ENCODE measurements at regions not wholly inside any gene's neighbourhood (a gene's known extent, or its start where the extent isn't known, plus 50 kb on each side); places are given as distances from the start of the nearest gene placed in this dataset.
"Not testable (repeated sequence)": the region's sequence is repeated elsewhere in the genome, so short reads cannot be mapped to it uniquely, and the experiment has no call there.

GRCh38 chr9:73095425-73095824, 56.2 kb upstream of the ANXA1 start:
- DNase-seq (ENCODE audit: low read depth) = no peak

GRCh38 chr9:73093740-73094379, 57.8 kb upstream of the ANXA1 start:
- DNase-seq (ENCODE audit: low read depth) = peak; percentile 44

DNA sequence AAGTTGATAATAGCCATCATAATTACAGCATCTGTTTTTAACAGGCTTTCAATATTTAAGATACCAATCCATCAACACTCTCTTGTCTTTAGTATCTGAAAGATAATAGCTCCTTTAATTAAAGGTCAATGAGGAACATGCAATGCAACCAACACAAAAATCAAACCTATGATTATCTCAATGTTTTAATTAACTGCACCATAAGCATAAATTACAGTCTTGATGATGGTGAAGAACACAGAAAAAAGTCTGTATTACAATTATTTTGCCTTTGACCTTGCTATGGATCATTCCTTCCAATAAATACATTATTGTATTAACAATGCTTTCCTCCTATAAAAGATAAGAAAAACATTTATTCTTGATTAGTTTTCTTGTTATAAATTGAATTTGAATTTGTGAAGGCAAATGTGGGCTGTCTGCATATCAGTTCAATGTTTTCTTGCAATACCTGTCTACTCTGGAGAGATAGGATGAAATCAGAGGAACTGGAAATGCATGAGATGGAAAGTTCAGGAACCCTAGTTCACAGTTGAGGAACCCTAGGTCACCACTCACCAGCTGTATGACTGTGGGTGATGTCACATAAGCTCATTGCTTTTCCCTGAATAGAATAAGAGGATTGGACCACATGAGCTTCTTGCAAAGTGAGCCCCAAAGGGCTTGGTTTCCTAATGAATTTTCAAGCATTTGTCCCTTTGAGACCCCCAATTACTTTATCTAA, 58.5 kb upstream of the ANXA1 start:
- no peak for DNase-seq (ENCODE audit: low read depth)

DNA sequence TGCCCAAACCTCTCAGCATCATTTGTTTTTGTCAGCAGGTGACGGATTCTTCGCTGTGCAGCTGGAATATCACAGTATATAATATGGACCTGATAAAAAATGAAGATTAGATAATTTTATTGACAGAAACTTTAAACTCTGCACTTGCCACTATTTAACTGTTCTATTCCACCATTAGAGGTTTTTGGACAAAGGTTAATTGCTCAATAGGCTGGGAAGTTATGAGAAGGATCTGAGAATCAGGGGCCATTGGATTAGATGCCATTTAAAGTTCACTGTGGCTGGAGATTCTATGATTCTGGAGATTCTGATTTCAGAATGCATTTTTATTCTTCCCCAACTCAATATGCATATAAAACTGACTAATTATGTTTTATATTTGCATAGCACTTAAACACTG, 59.8 kb upstream of the ANXA1 start:
- no peak for DNase-seq (ENCODE audit: low read depth)

- DNase-seq (ENCODE audit: low read depth) = no peak
These were observed 61.5 kb upstream of the ANXA1 start for GRCh38 chr9:73090214-73090613.

- no peak for DNase-seq (ENCODE audit: low read depth)
These were observed 62.2 kb upstream of the ANXA1 start for GRCh38 chr9:73089304-73089985.

DNA sequence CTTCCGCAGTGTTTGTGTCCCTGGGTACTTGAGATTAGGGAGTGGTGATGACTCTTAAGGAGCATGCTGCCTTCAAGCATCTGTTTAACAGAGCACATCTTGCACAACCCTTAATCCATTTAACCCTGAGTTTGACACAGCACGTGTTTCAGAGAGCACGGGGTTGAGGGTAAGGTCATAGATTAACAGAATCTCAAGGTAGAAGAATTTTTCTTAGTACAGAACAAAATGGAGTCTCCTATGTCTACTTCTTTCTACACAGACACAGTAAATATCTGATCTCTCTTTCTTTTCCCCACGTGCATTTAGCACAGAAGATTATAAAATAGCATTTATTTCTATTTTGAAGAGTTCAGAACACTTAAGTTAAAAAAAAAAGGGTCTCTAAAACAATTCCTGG, 63.8 kb upstream of the ANXA1 start:
- not testable (repeated sequence) for DNase-seq (ENCODE audit: low read depth)

DNA sequence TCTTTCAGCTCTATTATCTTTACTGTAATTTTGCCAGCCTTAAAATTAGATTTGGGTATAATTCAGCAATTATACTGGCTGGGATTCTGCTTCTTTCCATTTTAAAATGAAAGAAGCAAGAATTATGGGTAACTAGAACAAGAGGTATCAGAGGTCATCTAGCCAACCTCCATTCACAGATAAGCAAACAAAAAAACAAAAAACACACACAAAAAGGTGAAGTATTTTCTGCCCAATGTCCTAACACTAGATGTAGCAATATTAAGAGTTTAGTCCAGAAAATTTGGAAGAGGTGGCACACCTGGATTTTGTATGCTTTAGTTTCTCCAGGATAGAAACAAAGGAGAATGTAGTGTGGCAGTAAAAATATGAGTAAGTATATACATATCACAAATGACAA, 68.1 kb upstream of the ANXA1 start:
- no peak for DNase-seq (ENCODE audit: low read depth)

DNA sequence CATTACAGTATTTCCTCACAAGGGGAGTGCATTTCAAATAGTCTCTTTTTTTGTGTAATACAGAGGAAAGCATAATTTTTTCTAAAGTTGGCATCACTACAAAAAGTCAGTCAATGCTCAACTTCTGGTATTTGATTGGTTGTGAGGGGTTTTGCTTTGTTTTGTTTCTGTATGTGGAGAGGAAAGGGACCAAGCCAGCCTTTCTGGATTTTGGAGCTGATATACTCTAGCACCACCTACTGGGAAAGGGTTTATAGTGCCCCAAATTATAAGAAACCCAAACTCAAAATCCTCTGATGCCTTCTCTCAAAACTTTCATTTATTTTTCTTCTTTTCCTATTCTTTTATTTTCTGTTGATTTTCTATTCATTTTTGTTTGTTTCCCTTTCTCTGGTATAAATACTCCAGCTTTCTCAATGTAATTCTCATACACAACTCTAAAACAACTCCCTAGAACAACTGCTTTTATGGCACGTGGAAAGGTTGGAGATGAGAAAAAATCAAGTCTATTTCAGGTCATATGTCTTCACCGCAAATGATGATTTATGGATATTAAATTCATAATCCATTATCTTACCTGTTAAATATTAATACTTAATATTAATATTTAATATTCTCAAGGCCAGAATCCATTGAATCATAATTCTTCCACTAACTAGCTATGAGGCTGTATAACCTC, 69.5 kb upstream of the ANXA1 start:
- peak; percentile 59 for DNase-seq (ENCODE audit: low read depth)

DNA sequence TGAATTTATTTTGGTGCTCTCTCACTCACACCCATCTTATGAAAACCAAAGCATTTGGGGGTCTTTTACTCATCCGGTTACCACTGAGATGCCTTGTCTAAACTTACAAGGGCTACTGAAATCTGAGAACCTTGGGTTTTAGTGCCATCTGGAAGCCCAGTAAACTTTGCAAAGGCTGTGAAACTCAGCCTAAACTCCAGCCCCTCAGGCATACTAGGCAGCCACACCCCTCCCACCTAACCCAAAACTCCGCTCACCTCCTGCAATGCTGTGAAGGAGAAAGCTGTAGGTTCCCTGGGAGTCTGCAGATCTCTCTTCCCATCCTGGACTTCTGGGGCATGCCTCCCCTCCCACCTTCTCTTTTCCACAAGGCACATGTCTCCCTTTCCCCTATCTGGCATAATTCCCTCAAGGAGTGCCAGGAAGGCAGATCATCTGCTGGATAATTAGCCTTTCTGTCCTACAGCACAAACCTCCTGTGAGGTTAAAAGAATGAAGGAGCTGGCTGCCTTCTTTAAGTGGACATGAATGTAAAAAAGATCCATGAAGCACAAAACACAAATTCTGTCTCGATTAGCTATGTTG, 71.5 kb upstream of the ANXA1 start:
- DNase-seq (ENCODE audit: low read depth) = peak; percentile 34

DNA sequence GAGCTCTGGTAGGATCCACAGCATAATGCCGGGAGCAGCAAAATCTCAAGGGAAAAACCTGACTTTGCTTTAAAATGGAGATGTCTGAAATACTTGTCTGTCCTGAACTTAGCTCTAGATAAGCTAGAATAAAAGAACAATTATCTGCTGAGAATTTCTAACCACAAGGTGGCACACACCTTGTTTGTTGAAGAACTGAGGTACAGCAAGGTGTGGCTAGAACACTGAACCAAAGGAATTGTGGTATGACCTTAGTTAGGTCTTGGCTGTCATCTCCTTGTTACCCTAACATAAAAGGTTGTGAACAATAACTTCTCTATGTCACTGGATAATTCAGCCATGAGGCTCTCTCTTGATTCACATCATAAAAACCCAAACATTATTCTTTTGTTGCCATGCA, 72.3 kb upstream of the ANXA1 start:
- DNase-seq (ENCODE audit: low read depth) = peak; percentile 30

DNA sequence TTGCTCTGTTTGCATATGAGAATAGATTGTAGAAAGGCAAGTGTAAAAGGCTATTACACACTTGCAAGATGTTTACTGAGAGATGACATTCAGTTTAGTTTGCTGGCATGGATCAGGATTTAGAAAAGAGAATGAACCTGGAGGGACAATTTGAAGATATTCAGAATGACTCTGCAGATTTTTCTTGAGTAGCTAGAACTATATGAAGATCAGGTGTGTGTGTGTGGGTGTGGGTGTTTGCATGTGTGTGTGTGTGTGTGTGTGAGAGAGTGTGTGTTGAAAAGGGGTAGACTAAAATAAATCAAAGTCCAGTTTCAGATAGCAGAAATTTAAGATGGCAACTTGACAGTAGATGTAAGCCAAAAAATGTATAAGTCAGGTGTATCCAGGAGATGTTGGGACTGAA, 74.0 kb upstream of the ANXA1 start:
- DNase-seq (ENCODE audit: low read depth) = no peak

- no peak for DNase-seq (ENCODE audit: low read depth)
These were observed 74.7 kb upstream of the ANXA1 start for GRCh38 chr9:73076970-73077369.

GRCh38 chr9:73074176-73074708, 77.4 kb upstream of the ANXA1 start:
- peak; percentile 66 for DNase-seq (ENCODE audit: low read depth)

GRCh38 chr9:73073337-73074175, 78.1 kb upstream of the ANXA1 start:
- DNase-seq (ENCODE audit: low read depth) = peak; percentile 81

- no peak for DNase-seq (ENCODE audit: low read depth)
These were observed 84.6 kb upstream of the ANXA1 start for GRCh38 chr9:73067074-73067473.

- DNase-seq (ENCODE audit: low read depth) = no peak
These were observed 86.2 kb upstream of the ANXA1 start for GRCh38 chr9:73065439-73065838.

DNA sequence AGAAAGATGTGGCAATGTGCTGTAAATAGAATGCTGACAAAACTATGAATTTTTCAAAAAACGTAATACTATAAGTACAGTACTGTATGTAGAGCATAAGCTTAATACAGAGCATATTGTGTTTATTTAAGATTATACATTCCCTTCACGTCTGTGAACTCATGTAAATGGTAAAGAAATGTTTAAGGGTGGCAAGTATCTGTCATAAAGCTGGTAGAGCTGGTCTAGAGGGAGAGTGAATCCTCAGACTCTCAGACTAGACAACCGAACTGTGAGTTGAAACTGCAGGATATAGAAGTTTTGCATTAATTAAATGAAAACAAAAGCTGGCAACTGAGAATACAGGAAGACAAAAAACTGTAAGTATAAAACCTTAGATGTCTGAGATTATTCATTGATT, 87.3 kb upstream of the ANXA1 start:
- DNase-seq (ENCODE audit: low read depth) = no peak

DNA sequence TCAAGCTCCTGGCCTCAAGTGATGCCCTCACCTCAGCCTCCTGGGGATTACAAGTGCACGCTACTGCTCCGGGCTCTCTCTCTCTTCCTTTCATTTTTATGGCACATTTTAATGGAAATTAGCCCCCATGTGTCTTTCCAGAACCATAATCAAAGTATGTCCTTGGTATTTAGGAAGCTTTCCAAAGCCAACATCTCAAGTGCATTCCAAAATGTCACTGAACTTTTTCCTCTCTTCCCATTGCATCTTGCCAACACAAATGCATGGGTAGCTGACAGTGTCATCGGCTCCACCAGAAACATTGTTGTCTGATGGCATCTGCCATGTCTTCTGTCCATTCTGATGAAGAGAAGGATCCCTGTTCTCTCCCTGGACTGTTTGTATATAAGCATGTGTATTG, 90.5 kb upstream of the ANXA1 start:
- DNase-seq (ENCODE audit: low read depth) = no peak

GRCh38 chr9:73059247-73059646, 92.4 kb upstream of the ANXA1 start:
- no peak for DNase-seq (ENCODE audit: low read depth)

DNA sequence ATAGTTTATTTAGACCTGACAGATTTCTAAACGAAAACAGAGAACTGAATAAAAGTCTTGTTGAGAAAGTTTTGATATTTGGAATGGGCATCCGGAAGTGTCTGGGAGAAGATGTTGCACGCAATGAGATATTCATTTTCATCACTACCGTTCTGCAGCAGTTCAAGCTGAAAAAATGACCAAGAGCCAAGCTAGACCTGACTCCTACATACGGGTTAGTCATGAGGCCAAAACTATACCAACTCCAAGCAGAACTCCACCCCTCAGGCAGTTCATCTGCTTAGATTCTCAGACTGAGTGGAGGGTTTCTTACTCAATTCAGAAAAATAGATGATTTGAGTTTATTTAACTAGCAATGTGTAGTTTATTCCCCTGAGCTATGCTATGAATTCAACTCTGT, 95.4 kb upstream of the ANXA1 start:
- no peak for DNase-seq (ENCODE audit: low read depth)

Measured in M059J (cell line).